Tibial artery (tissue), 4 donors: ENCODE measurements at regions not wholly inside any gene's neighbourhood (a gene's known extent, or its start where the extent isn't known, plus 50 kb on each side); places are given as distances from the start of the nearest gene placed in this dataset.

Experiments
- DNase-seq, 2 donors: peaks; one replicate each; pipeline ENCODE4 v3.0.0-alpha.2; 2019
- H3K27ac ChIP-seq, 2 donors: fragments of 200-600 bp; sonication (generic) in 1 of 2; 1 replicate in 1 of 2; 2 replicates in 1 of 2; pipeline ENCODE4 v1.5.1; 2018 to 2019; ENCODE audit warnings: mild to moderate bottlenecking in 1 of 2
- H3K27me3 ChIP-seq, 2 donors: fragments of 200-600 bp; sonication (generic) in 1 of 2; one replicate each; pipeline versions ENCODE4 v1.5.1 to v1.6.0; 2016 to 2019
- H3K36me3 ChIP-seq, 3 donors: fragments of 200-600 bp; sonication (generic) in 2 of 3; one replicate each; pipeline ENCODE4 v1.5.1; 2016 to 2019; ENCODE audit warnings: mild to moderate bottlenecking in 2 of 3
- H3K4me1 ChIP-seq, 4 donors: fragments of 200-600 bp; sonication (generic) in 2 of 4; 1 replicate in 3 of 4; 2 replicates in 1 of 4; pipeline ENCODE4 v1.5.1; 2016 to 2019
- H3K4me3 ChIP-seq, 2 donors: fragments of 200-600 bp; sonication (generic) in 1 of 2; 1 replicate in 1 of 2; 2 replicates in 1 of 2; pipeline ENCODE4 v1.5.1; 2018 to 2019; ENCODE audit warnings: mild to moderate bottlenecking in 2 of 2
- H3K9me3 ChIP-seq, 3 donors: fragments of 200-600 bp; sonication (generic) in 1 of 3; one replicate each; pipeline ENCODE4 v1.5.1; 2016 to 2019
- CTCF ChIP-seq, 2 experiments: fragments of 200-600 bp in 1 of 2; fragments of 450-650 bp in 1 of 2; IDR thresholded peaks; one replicate each; pipeline ENCODE4 v1.5.1; 2017 to 2019; ENCODE audit warnings: antibody characterized with exemption in 2 of 2, mild to moderate bottlenecking in 1 of 2, moderate library complexity in 1 of 2
- intact Hi-C: fragments of 100-400 bp; cut with DNase I; formaldehyde crosslinking; loops from one replicate; pipeline ENCODE4 v1.15.0; 2023; ENCODE audit warnings: low total_unique reads

GRCh38 chr13:81302677-81303076 lies 961.8 kb upstream of the SPRY2 start:
- no peak overlapping the region for H3K27ac ChIP-seq
- no peak for DNase-seq
- intact Hi-C loops = no loop called here
- H3K4me1 ChIP-seq = no peaks in the 10 kb centered on the region
- H3K4me3 ChIP-seq = no peak overlapping the region
- no peaks in the 10 kb centered on the region for H3K36me3 ChIP-seq
- TF ChIP-seq CTCF (IDR thresholded peaks at IDR 0.05) = no peak
- no peaks in the 10 kb centered on the region for H3K27me3 ChIP-seq
- H3K9me3 ChIP-seq = no peaks in the 10 kb centered on the region

- Histone ChIP-seq H3K27me3 (no peaks in the 10 kb centered on the region), H3K4me1 (no peaks in the 10 kb centered on the region), H3K36me3 (no peaks in the 10 kb centered on the region), H3K9me3 (no peaks in the 10 kb centered on the region), H3K4me3 (no peak overlapping the region), H3K27ac (no peak overlapping the region)
- TF ChIP-seq CTCF (IDR thresholded peaks at IDR 0.05) = no peak
- DNase-seq = no peak
- intact Hi-C loops = no loop called here
Measured at GRCh38 chr13:81302125-81302524, 961.2 kb upstream of the SPRY2 start.

GRCh38 chr13:81295177-81295576 lies 954.3 kb upstream of the SPRY2 start:
- no peaks in the 10 kb centered on the region for H3K36me3 ChIP-seq
- TF ChIP-seq CTCF (IDR thresholded peaks at IDR 0.05) = no peak
- no peaks in the 10 kb centered on the region for H3K9me3 ChIP-seq
- no peaks in the 10 kb centered on the region for H3K4me1 ChIP-seq
- intact Hi-C loops = no loop called here
- H3K4me3 ChIP-seq = no peak overlapping the region
- DNase-seq = no peak
- no peaks in the 10 kb centered on the region for H3K27me3 ChIP-seq
- no peak overlapping the region for H3K27ac ChIP-seq

GRCh38 chr13:81293594-81294164 lies 952.8 kb upstream of the SPRY2 start:
- no peak for TF ChIP-seq CTCF (IDR thresholded peaks at IDR 0.05)
- no peaks in the 10 kb centered on the region for H3K36me3 ChIP-seq
- H3K27ac ChIP-seq = no peak overlapping the region
- no peaks in the 10 kb centered on the region for H3K27me3 ChIP-seq
- H3K4me3 ChIP-seq = no peak overlapping the region
- intact Hi-C loops = no loop called here
- H3K9me3 ChIP-seq = no peaks in the 10 kb centered on the region
- DNase-seq = no peak
- H3K4me1 ChIP-seq = no peaks in the 10 kb centered on the region

GRCh38 chr13:81283561-81283960 lies 942.6 kb upstream of the SPRY2 start:
- no peaks in the 10 kb centered on the region for H3K9me3 ChIP-seq
- no peak for DNase-seq
- H3K27ac ChIP-seq = no peak overlapping the region
- H3K4me3 ChIP-seq = no peak overlapping the region
- no peaks in the 10 kb centered on the region for H3K36me3 ChIP-seq
- intact Hi-C loops = no loop called here
- H3K4me1 ChIP-seq = no peaks in the 10 kb centered on the region
- no peak for TF ChIP-seq CTCF (IDR thresholded peaks at IDR 0.05)
- no peaks in the 10 kb centered on the region for H3K27me3 ChIP-seq

- Histone ChIP-seq H3K36me3 (no peaks in the 10 kb centered on the region), H3K9me3 (no peaks in the 10 kb centered on the region), H3K4me3 (no peak overlapping the region), H3K4me1 (no peaks in the 10 kb centered on the region), H3K27ac (no peak overlapping the region), H3K27me3 (no peaks in the 10 kb centered on the region)
- intact Hi-C loops = no loop called here
- no peak for TF ChIP-seq CTCF (IDR thresholded peaks at IDR 0.05)
- DNase-seq = no peak
Measured at GRCh38 chr13:81283062-81283461, 942.1 kb upstream of the SPRY2 start.
